Loucy (cell line): ENCODE measurements at regions not wholly inside any gene's neighbourhood (a gene's known extent, or its start where the extent isn't known, plus 50 kb on each side); places are given as distances from the start of the nearest gene placed in this dataset.
"Not testable (repeated sequence)": the region's sequence is repeated elsewhere in the genome, so short reads cannot be mapped to it uniquely, and the experiment has no call there.

Experiments
- H2AFZ ChIP-seq: fragments of 200-600 bp; sonication (generic); 2 replicates; pipeline ENCODE4 v1.6.0; 2016; ENCODE audit warnings: antibody characterized with exemption, mild to moderate bottlenecking, low read length, moderate library complexity
- H3F3A ChIP-seq: fragments of 200-600 bp; 2 replicates; pipeline ENCODE4 v1.6.0; 2016; ENCODE audit warnings: antibody characterized with exemption, low read depth, mild to moderate bottlenecking
- H3K27me3 ChIP-seq: fragments of 200-600 bp; sonication (generic); 2 replicates; pipeline ENCODE4 v1.6.1; 2014; ENCODE audit warnings: low read length, mild to moderate bottlenecking; ENCODE audit not compliant: insufficient read depth, poor library complexity, severe bottlenecking
- H3K36me3 ChIP-seq: fragments of 200-600 bp; sonication (generic); 2 replicates; pipeline ENCODE4 v1.6.1; 2016; ENCODE audit warnings: low read length; ENCODE audit not compliant: insufficient read depth
- H3K4me1 ChIP-seq: fragments of 200-600 bp; sonication (generic); 2 replicates; pipeline ENCODE4 v1.5.1; 2014; ENCODE audit warnings: low read length, mild to moderate bottlenecking; ENCODE audit not compliant: insufficient read depth, poor library complexity, severe bottlenecking
- H3K4me2 ChIP-seq: fragments of 200-600 bp; sonication (generic); 2 replicates; pipeline ENCODE4 v1.6.0; 2014; ENCODE audit warnings: antibody characterized with exemption, low read length, low read depth, mild to moderate bottlenecking; ENCODE audit not compliant: poor library complexity, severe bottlenecking
- H3K4me3 ChIP-seq: fragments of 200-600 bp; sonication (generic); 2 replicates; pipeline ENCODE4 v1.5.1; 2014; ENCODE audit warnings: low read length, mild to moderate bottlenecking, mixed read lengths; ENCODE audit not compliant: poor library complexity, severe bottlenecking
- H3K79me2 ChIP-seq: fragments of 200-600 bp; sonication (generic); 2 replicates; pipeline ENCODE4 v1.6.1; 2014; ENCODE audit warnings: low read length; ENCODE audit not compliant: insufficient read depth
- H3K9ac ChIP-seq: fragments of 200-600 bp; sonication (generic); 2 replicates; pipeline ENCODE4 v1.6.0; 2014; ENCODE audit warnings: mild to moderate bottlenecking, low read depth, low read length, moderate library complexity; ENCODE audit not compliant: poor library complexity, severe bottlenecking
- H3K9me2 ChIP-seq: fragments of 200-600 bp; sonication (generic); replicated peaks from 2 replicates; pipeline ENCODE4 v1.6.1; 2016; ENCODE audit warnings: low read depth, low read length, mixed read lengths
- H3K9me3 ChIP-seq: fragments of 200-600 bp; sonication (generic); 2 replicates; pipeline ENCODE4 v1.6.1; 2014; ENCODE audit warnings: mild to moderate bottlenecking, antibody characterized with exemption, low read length, low read depth; ENCODE audit not compliant: insufficient read depth
- H4K20me1 ChIP-seq: fragments of 200-600 bp; sonication (generic); 2 replicates; pipeline ENCODE4 v1.6.0; 2014; ENCODE audit warnings: antibody characterized with exemption, low read length, mild to moderate bottlenecking; ENCODE audit not compliant: insufficient read depth, poor library complexity, severe bottlenecking
- CTCF ChIP-seq: fragments of 200-600 bp; sonication (generic); conservative IDR thresholded peaks from 2 replicates; pipeline ENCODE4 v1.5.1; 2014; ENCODE audit warnings: mild to moderate bottlenecking, antibody characterized with exemption, low read length
- EZH2phosphoT487 ChIP-seq: fragments of 200-600 bp; IDR thresholded peaks from 2 replicates; pipeline ENCODE4 v1.6.1; 2018; ENCODE audit warnings: antibody characterized with exemption, mild to moderate bottlenecking, moderate library complexity, borderline replicate concordance

DNA sequence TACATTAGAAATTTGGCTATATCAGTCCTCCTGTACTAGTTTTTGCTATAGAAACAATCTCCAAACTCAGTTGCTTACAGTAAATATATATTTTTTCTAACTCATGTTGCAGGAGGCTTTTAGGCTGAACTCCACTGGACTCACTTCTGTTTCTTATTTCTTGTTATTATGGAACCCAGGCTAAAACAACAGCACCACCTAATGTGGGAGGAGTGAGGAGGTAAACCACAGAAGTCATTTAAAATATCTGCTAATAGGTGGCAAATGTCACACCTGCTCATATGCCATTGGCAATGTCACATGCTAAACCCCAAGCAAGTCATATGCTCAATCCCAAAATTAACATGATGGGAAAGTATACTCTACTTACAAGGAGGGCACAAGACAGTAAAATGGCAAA lies 462.2 kb downstream of the PLOD2 start:
- no peaks in the 10 kb centered on the region for H3K9me3 ChIP-seq
- H2AFZ ChIP-seq = no peak overlapping the region
- no peaks in the 10 kb centered on the region for H3K36me3 ChIP-seq

GRCh38 chr3:145704020-145704419 lies 457.0 kb downstream of the PLOD2 start:
- no peaks in the 10 kb centered on the region for H3K9me3 ChIP-seq
- H2AFZ ChIP-seq = no peak overlapping the region
- H4K20me1 ChIP-seq = no peaks in the 10 kb centered on the region
- TF ChIP-seq CTCF = no peak
- TF ChIP-seq EZH2phosphoT487 = no peak
- H3K9me2 ChIP-seq = no peaks in the 10 kb centered on the region
- no peak overlapping the region for H3K4me2 ChIP-seq
- H3K79me2 ChIP-seq = no peaks in the 10 kb centered on the region
- no peaks in the 10 kb centered on the region for H3F3A ChIP-seq
- H3K27me3 ChIP-seq = no peaks in the 10 kb centered on the region
- no peak overlapping the region for H3K4me3 ChIP-seq
- H3K9ac ChIP-seq = no peak overlapping the region
- H3K4me1 ChIP-seq = no peaks in the 10 kb centered on the region
- no peaks in the 10 kb centered on the region for H3K36me3 ChIP-seq

More for the DNA sequence above, 462.2 kb downstream of the PLOD2 start:
- Histone ChIP-seq H3F3A (no peaks in the 10 kb centered on the region), H3K79me2 (no peaks in the 10 kb centered on the region), H4K20me1 (no peaks in the 10 kb centered on the region), H3K4me2 (no peak overlapping the region), H3K4me3 (no peak overlapping the region), H3K27me3 (no peaks in the 10 kb centered on the region), H3K4me1 (no peaks in the 10 kb centered on the region), H3K9me2 (no peaks in the 10 kb centered on the region), H3K9ac (no peak overlapping the region)
- TF ChIP-seq EZH2phosphoT487 (no peak), CTCF (no peak)

DNA sequence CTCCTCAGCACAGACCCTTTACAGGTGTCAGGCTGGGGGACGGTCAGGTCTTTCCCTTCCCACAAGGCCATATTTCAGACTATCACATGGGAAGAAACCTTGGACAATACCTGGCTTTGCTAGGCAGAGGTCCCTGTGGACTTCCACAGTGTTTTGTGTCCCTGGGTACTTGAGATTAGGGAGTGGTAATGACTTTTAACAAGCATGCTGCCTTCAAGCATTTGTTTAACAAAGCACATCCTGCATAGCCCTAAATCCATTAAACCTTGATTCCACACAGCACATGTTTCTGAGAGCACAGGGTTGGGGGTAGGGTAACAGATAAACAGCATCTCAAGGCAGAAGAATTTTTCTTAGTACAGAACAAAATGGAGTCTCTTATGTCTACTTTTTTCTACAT lies 451.2 kb downstream of the PLOD2 start:
- not testable (repeated sequence) for H3K79me2 ChIP-seq, H3K4me3 ChIP-seq, H3F3A ChIP-seq, H4K20me1 ChIP-seq, H3K4me2 ChIP-seq, H2AFZ ChIP-seq, H3K9ac ChIP-seq, H3K4me1 ChIP-seq, H3K36me3 ChIP-seq, H3K9me3 ChIP-seq, H3K9me2 ChIP-seq, H3K27me3 ChIP-seq

DNA sequence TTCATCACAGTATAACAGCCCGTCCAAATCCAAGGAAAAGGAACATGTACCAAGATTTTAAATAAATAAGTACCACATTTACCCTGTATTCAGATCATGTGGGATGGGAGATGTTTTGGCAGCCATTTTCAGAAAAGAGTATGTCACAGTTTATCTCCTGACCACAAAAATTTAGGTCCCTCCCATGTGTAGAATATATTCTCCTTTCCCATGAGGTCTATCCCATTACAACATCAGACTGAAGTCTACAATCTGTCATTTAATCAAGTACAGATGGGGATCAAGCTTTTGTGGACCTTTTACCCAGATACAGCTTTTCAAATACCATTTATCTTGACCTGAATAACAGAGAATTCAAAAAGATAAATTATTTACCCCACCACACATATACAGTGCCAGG lies 444.5 kb downstream of the PLOD2 start:
- H3K79me2 ChIP-seq = no peaks in the 10 kb centered on the region
- no peaks in the 10 kb centered on the region for H4K20me1 ChIP-seq
- no peaks in the 10 kb centered on the region for H3K9me2 ChIP-seq
- H3K4me3 ChIP-seq = no peak overlapping the region
- H3K36me3 ChIP-seq = no peaks in the 10 kb centered on the region
- no peak overlapping the region for H3K9ac ChIP-seq
- no peaks in the 10 kb centered on the region for H3K27me3 ChIP-seq
- TF ChIP-seq EZH2phosphoT487 (no peak), CTCF (no peak)
- no peak overlapping the region for H2AFZ ChIP-seq
- no peaks in the 10 kb centered on the region for H3F3A ChIP-seq
- H3K4me2 ChIP-seq = no peak overlapping the region
- no peaks in the 10 kb centered on the region for H3K4me1 ChIP-seq
- no peaks in the 10 kb centered on the region for H3K9me3 ChIP-seq
